ENCODE measurements at regions not wholly inside any gene's neighbourhood (a gene's known extent, or its start where the extent isn't known, plus 50 kb on each side); places are given as distances from the start of the nearest gene placed in this dataset.

GRCh38 chr18:10148189-10148929 lies 234.5 kb downstream of the VAPA start:
- TF ChIP-seq EZH2 (IDR thresholded peaks at IDR 0.05; ENCODE audit: insufficient read depth, poor library complexity, severe bottlenecking) (no peak), EZH2phosphoT487 (IDR thresholded peaks at IDR 0.05; ENCODE audit: insufficient read depth, low read depth) (no peak)

All from GM23248 (cell line).